ENCODE measurements at regions not wholly inside any gene's neighbourhood (a gene's known extent, or its start where the extent isn't known, plus 50 kb on each side); places are given as distances from the start of the nearest gene placed in this dataset.

DNA sequence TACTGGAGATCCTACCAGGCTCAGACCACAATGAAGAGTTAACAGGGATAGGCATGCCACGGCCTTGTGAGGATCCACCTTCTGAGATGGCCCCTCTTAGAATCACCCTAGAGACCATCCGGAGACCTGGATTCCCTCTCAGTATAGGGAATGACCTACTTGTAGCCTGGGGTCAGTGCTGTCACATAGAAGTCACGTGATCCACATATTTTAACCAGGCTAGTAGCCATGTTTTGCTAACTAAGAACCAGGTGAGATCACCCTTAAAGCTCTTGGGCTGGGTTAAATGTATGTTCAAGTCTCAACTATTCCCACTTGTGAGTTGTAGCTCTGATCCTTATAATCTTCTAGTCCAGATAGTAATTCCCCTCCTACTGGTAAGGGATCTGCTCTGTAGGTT is 215.4 kb downstream of the CCNG2 start:
- Histone ChIP-seq H3K36me3 (ENCODE audit: control insufficient read depth in 4 of 4, insufficient read depth in 3 of 4, low read depth in 1 of 4, low read length in 3 of 4) (no peaks in the 10 kb centered on the region), H3K4me1 (ENCODE audit: control insufficient read depth in 4 of 4, insufficient read depth in 4 of 4, low read length in 3 of 4) (no peaks in the 10 kb centered on the region), H3K4me3 (ENCODE audit: low read depth in 1 of 3, low read length in 3 of 3) (no peak overlapping the region), H3K27me3 (ENCODE audit: control insufficient read depth in 4 of 4, insufficient read depth in 4 of 4, low read length in 3 of 4) (no peaks in the 10 kb centered on the region), H3K9ac (ENCODE audit: low read depth in 1 of 2, low read length in 2 of 2) (no peak overlapping the region), H3K9me3 (ENCODE audit: control insufficient read depth in 4 of 4, low read length in 3 of 4) (no peaks in the 10 kb centered on the region), H3K27ac (ENCODE audit: low read depth in 1 of 2, low read length in 2 of 2) (no peak overlapping the region)
- no peak for DNase-seq (ENCODE audit: low spot score)
- TF ChIP-seq, protein P1, sequence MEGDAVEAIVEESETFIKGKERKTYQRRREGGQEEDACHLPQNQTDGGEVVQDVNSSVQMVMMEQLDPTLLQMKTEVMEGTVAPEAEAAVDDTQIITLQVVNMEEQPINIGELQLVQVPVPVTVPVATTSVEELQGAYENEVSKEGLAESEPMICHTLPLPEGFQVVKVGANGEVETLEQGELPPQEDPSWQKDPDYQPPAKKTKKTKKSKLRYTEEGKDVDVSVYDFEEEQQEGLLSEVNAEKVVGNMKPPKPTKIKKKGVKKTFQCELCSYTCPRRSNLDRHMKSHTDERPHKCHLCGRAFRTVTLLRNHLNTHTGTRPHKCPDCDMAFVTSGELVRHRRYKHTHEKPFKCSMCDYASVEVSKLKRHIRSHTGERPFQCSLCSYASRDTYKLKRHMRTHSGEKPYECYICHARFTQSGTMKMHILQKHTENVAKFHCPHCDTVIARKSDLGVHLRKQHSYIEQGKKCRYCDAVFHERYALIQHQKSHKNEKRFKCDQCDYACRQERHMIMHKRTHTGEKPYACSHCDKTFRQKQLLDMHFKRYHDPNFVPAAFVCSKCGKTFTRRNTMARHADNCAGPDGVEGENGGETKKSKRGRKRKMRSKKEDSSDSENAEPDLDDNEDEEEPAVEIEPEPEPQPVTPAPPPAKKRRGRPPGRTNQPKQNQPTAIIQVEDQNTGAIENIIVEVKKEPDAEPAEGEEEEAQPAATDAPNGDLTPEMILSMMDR (IDR thresholded peaks at IDR 0.05; ENCODE audit: low read depth, low read length, missing input control): no peak
- TF ChIP-seq FOXA1 (IDR thresholded peaks at IDR 0.05) (no peak), TAF1 (conservative IDR thresholded peaks at IDR 0.05) (no peak), NR2F2 (IDR thresholded peaks at IDR 0.05) (no peak), FOXA2 (IDR thresholded peaks at IDR 0.05) (no peak), EGR1 (IDR thresholded peaks at IDR 0.05; ENCODE audit: low read depth in 2 of 2) (no peak), HNF4A (conservative IDR thresholded peaks at IDR 0.05) (no peak), RAD21 (IDR thresholded peaks at IDR 0.05) (no peak), GABPA (IDR thresholded peaks at IDR 0.05 in 1 of 2, conservative IDR thresholded peaks at IDR 0.05 in 1 of 2) (no peak)
- TF ChIP-seq, protein P2, sequence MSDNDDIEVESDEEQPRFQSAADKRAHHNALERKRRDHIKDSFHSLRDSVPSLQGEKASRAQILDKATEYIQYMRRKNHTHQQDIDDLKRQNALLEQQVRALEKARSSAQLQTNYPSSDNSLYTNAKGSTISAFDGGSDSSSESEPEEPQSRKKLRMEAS (IDR thresholded peaks at IDR 0.05): no peak
- TF ChIP-seq, protein P3, sequence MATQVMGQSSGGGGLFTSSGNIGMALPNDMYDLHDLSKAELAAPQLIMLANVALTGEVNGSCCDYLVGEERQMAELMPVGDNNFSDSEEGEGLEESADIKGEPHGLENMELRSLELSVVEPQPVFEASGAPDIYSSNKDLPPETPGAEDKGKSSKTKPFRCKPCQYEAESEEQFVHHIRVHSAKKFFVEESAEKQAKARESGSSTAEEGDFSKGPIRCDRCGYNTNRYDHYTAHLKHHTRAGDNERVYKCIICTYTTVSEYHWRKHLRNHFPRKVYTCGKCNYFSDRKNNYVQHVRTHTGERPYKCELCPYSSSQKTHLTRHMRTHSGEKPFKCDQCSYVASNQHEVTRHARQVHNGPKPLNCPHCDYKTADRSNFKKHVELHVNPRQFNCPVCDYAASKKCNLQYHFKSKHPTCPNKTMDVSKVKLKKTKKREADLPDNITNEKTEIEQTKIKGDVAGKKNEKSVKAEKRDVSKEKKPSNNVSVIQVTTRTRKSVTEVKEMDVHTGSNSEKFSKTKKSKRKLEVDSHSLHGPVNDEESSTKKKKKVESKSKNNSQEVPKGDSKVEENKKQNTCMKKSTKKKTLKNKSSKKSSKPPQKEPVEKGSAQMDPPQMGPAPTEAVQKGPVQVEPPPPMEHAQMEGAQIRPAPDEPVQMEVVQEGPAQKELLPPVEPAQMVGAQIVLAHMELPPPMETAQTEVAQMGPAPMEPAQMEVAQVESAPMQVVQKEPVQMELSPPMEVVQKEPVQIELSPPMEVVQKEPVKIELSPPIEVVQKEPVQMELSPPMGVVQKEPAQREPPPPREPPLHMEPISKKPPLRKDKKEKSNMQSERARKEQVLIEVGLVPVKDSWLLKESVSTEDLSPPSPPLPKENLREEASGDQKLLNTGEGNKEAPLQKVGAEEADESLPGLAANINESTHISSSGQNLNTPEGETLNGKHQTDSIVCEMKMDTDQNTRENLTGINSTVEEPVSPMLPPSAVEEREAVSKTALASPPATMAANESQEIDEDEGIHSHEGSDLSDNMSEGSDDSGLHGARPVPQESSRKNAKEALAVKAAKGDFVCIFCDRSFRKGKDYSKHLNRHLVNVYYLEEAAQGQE (IDR thresholded peaks at IDR 0.05): no peak
- WGBS: 77% methylated on average over 3 of the region's 3 CpGs

DNA sequence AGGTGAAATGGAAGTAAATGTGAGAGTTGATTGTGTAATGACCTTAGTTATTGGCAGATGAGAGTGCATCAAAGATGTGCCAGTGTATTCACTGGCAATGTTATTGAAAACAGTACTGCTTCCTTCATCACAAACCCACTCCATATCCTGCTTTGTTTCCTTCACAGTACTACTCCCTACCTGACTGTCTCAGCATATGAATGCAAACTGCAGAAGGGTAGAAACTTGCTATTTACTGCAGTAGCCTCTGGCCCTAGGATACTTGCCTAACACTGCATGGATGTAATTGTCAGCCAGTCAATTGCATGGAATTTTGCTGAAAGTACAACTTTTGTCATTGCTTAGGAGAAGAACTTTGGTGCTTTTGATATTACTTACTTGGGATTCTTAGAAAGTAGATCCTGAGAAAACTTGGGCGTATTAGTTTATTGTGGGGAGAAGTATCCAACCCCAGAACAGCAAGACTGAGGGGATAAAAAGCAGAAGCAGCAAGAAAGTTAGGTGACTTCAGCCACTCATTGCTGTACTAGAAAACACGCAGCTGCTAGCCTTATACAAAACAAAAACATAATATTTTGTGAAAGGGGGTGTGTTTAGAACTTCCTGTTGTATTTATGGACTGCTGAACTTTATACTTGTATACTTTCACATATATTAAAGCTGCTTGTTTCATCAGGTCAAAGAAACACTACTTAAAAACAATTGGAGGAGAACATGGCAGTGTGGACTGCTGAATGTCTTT is 219.0 kb downstream of the CCNG2 start:
- Histone ChIP-seq H3K9me3 (ENCODE audit: control insufficient read depth in 4 of 4, low read length in 3 of 4) (no peaks in the 10 kb centered on the region), H3K27me3 (ENCODE audit: control insufficient read depth in 4 of 4, insufficient read depth in 4 of 4, low read length in 3 of 4) (no peaks in the 10 kb centered on the region), H3K4me1 (ENCODE audit: control insufficient read depth in 4 of 4, insufficient read depth in 4 of 4, low read length in 3 of 4) (peaks cover 0 to 2% (median 0%) of the 10 kb centered on the region in 4 donors), H3K27ac (ENCODE audit: low read depth in 1 of 2, low read length in 2 of 2) (no peak overlapping the region), H3K36me3 (ENCODE audit: control insufficient read depth in 4 of 4, insufficient read depth in 3 of 4, low read depth in 1 of 4, low read length in 3 of 4) (no peaks in the 10 kb centered on the region), H3K4me3 (ENCODE audit: low read depth in 1 of 3, low read length in 3 of 3) (no peak overlapping the region), H3K9ac (ENCODE audit: low read depth in 1 of 2, low read length in 2 of 2) (no peak overlapping the region)
- DNase-seq (ENCODE audit: low spot score): no peak
- 85% methylated on average over 2 of the region's 2 CpGs for WGBS
- TF ChIP-seq, protein P1 (IDR thresholded peaks at IDR 0.05; ENCODE audit: low read depth, low read length, missing input control): no peak
- no peak for TF ChIP-seq EGR1 (IDR thresholded peaks at IDR 0.05; ENCODE audit: low read depth in 2 of 2)
- TF ChIP-seq, protein P4, sequence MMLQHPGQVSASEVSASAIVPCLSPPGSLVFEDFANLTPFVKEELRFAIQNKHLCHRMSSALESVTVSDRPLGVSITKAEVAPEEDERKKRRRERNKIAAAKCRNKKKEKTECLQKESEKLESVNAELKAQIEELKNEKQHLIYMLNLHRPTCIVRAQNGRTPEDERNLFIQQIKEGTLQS (IDR thresholded peaks at IDR 0.05): no peak
- TF ChIP-seq, protein P2 (IDR thresholded peaks at IDR 0.05): no peak
- no peak for TF ChIP-seq RAD21 (IDR thresholded peaks at IDR 0.05)
- TF ChIP-seq HNF4A (conservative IDR thresholded peaks at IDR 0.05): no peak
- TF ChIP-seq NR2F2 (IDR thresholded peaks at IDR 0.05): no peak
- no peak for TF ChIP-seq RXRA (IDR thresholded peaks at IDR 0.05)
- TF ChIP-seq TAF1 (conservative IDR thresholded peaks at IDR 0.05): no peak
- TF ChIP-seq, protein P3 (IDR thresholded peaks at IDR 0.05): no peak
- no peak for TF ChIP-seq HNF4G (IDR thresholded peaks at IDR 0.05)
- TF ChIP-seq SP1 (IDR thresholded peaks at IDR 0.05): no peak
- no peak for TF ChIP-seq JUND (IDR thresholded peaks at IDR 0.05)
